Pancreas (tissue), 10 donors: ENCODE measurements at regions not wholly inside any gene's neighbourhood (a gene's known extent, or its start where the extent isn't known, plus 50 kb on each side); places are given as distances from the start of the nearest gene placed in this dataset.

Experiments
- ATAC-seq, 4 donors: fragments of 200-7000 bp; cut with Tn5 transposase; one replicate each; pipeline versions ENCODE4 v1.8.0 to v1.9.1; 2020; ENCODE audit warnings: mild to moderate bottlenecking in 4 of 4, moderate library complexity in 4 of 4
- DNase-seq, 6 donors: peaks; one replicate each; pipeline ENCODE4 v3.0.0-alpha.2; 2020
- FAIRE-seq: peaks from 2 replicates; lab custom pipeline; 2012; peaks lifted over from hg19 to GRCh38; lab: Jason Lieb, UNC
- H3K27ac ChIP-seq, 4 donors: fragments of 200-600 bp; sonication (generic); 1 replicate in 3 of 4; 2 replicates in 1 of 4; pipeline versions ENCODE4 v1.5.0 to v1.8.0; 2020
- H3K27me3 ChIP-seq, 4 donors: fragments of 200-600 bp; one replicate each; pipeline ENCODE4 v1.8.0; 2021
- H3K36me3 ChIP-seq, 3 donors: fragments of 200-600 bp; sonication (generic) in 1 of 3; one replicate each; pipeline versions ENCODE4 v1.5.0 to v1.8.0; 2020 to 2021
- H3K4me1 ChIP-seq, 3 donors: fragments of 200-600 bp; one replicate each; pipeline ENCODE4 v1.8.0; 2021
- H3K4me3 ChIP-seq, 4 donors: fragments of 200-600 bp; sonication (generic) in 2 of 4; one replicate each; pipeline versions ENCODE4 v1.5.0 to v1.8.0; 2020 to 2021
- H3K9me3 ChIP-seq, 4 donors: fragments of 200-600 bp; one replicate each; pipeline ENCODE4 v1.8.0; 2021
- WGBS, 2 donors: extraction: QIAGEN DNeasy Blood & Tissue Kit; methylation state at CpG; one replicate each; pipeline ENCODE4 v1.1.7; 2013; 5-methylcytosine and 5-hydroxymethylcytosine counted together
- intact Hi-C, 3 donors: fragments of 100-400 bp; cut with DNase I; formaldehyde crosslinking; loops; one replicate each; pipeline versions ENCODE4 v1.11.1 to v1.14.2; 2022
- TF ChIP-seq, protein P1 (sequence below), 4 donors: fragments of 200-600 bp; sonication (generic) in 3 of 4; IDR thresholded peaks; one replicate each; pipeline versions ENCODE4 v1.5.0 to v1.8.0; 2021; ENCODE audit warnings: antibody characterized with exemption in 4 of 4
- donor health status: healthy with polysubstance abuse.
- donor health status: DM: no; HTN: no; CAD: no; lungs with moderate emphysema.
- donor health status: DM: no; HTN: no; CAD: no.
- donor health status: control.
- donor health status: control.
- donor health status: Bipolar disorder and iron deficiency.
- donor health status: DM: yes; HTN: yes; CAD: no.
- donor health status: DM: no; HTN: no; CAD: no.
- donor health status: DM: no; HTN: no; CAD: no.
- donor health status: DM: yes; HTN: yes; CAD: no.

DNA sequence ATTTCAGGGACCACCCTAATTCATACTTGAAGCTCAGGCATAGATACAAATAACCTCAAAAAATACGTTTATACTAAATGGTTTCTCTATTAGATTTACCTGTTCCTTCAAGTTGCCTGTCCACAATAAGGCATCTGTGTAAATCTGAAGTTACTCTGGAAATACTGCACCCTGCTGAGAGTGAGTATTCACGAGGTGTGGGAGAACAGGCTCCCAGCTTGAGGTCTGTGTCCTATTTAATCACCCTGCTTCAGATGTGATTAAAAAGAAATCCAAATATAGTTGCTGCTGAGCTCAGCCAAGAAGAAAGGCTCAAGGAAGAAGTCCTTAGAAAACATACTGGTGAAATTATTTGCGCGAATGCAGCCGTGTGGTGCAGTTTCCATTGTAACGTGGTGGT lies 136.8 kb downstream of the KLF6 start:
- WGBS, 2 donors, result 61 to 62% methylated on average over 6 of the region's 6 CpGs
- TF ChIP-seq, protein P1, sequence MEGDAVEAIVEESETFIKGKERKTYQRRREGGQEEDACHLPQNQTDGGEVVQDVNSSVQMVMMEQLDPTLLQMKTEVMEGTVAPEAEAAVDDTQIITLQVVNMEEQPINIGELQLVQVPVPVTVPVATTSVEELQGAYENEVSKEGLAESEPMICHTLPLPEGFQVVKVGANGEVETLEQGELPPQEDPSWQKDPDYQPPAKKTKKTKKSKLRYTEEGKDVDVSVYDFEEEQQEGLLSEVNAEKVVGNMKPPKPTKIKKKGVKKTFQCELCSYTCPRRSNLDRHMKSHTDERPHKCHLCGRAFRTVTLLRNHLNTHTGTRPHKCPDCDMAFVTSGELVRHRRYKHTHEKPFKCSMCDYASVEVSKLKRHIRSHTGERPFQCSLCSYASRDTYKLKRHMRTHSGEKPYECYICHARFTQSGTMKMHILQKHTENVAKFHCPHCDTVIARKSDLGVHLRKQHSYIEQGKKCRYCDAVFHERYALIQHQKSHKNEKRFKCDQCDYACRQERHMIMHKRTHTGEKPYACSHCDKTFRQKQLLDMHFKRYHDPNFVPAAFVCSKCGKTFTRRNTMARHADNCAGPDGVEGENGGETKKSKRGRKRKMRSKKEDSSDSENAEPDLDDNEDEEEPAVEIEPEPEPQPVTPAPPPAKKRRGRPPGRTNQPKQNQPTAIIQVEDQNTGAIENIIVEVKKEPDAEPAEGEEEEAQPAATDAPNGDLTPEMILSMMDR (IDR thresholded peaks at IDR 0.05), result no peak
- H3K4me1 ChIP-seq, result no peaks in the 10 kb centered on the region
- no peaks in the 10 kb centered on the region for H3K27me3 ChIP-seq
- no peak for FAIRE-seq
- H3K36me3 ChIP-seq, result no peaks in the 10 kb centered on the region
- ATAC-seq, result no peak
- no peak for DNase-seq
- no peak overlapping the region for H3K27ac ChIP-seq
- H3K9me3 ChIP-seq, result no peaks in the 10 kb centered on the region
- no peak overlapping the region for H3K4me3 ChIP-seq
- intact Hi-C loops, result no loop called here

DNA sequence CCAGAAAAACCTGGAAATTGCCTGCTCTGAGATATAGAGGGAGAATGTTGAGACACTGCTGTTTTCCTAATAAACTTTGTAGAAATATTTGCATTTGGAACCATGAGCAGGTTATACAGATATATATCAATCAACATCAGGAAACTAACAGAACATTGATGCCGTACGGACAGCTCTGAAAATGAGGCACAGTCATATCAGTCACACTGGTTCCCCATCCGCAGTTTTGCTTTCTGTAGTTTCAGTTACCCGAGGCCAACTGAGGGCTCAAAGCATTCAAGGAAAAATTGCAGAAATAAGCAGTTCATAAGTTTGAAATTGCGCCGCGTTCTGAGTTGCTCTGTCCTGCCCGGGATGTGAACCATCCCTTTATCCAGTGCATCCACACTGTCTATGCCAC lies 137.9 kb downstream of the KLF6 start:
- Histone ChIP-seq H3K27ac (no peak overlapping the region), H3K9me3 (no peaks in the 10 kb centered on the region), H3K27me3 (no peaks in the 10 kb centered on the region), H3K4me3 (no peak overlapping the region), H3K4me1 (no peaks in the 10 kb centered on the region), H3K36me3 (no peaks in the 10 kb centered on the region)
- TF ChIP-seq, protein P1 (IDR thresholded peaks at IDR 0.05), result no peak
- intact Hi-C loops, result no loop called here
- WGBS, 2 donors, result 75 to 82% methylated on average over 8 of the region's 8 CpGs
- DNase-seq (no peak), FAIRE-seq (no peak), ATAC-seq (no peak)

DNA sequence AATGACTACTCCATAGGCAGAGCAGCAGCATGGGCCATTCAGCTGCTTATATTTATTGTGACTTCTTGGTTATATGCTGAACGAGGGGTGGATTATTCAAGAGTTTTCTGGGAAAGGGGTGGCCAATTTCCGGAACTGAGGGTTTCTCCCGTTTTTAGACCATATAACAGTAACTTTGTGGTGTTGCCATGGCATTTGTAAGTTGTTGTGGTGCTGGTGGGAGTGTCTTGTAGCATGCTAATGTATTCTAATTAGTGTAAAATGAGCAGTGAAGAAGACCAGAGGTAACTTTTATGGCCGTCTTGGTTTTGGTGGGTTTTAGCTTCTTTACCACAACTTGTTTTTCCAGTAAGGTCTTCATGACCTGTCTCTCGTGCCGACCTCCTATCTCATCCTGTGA lies 139.6 kb downstream of the KLF6 start:
- no peaks in the 10 kb centered on the region for H3K36me3 ChIP-seq
- no peak for DNase-seq
- H3K4me1 ChIP-seq, result no peaks in the 10 kb centered on the region
- no peak for FAIRE-seq
- 66 to 78% methylated on average over 6 of the region's 6 CpGs for WGBS, 2 donors
- H3K4me3 ChIP-seq, result no peak overlapping the region
- intact Hi-C loops, result no loop called here
- ATAC-seq, result no peak
- no peaks in the 10 kb centered on the region for H3K27me3 ChIP-seq
- no peaks in the 10 kb centered on the region for H3K9me3 ChIP-seq
- TF ChIP-seq, protein P1 (IDR thresholded peaks at IDR 0.05), result no peak
- no peak overlapping the region for H3K27ac ChIP-seq

DNA sequence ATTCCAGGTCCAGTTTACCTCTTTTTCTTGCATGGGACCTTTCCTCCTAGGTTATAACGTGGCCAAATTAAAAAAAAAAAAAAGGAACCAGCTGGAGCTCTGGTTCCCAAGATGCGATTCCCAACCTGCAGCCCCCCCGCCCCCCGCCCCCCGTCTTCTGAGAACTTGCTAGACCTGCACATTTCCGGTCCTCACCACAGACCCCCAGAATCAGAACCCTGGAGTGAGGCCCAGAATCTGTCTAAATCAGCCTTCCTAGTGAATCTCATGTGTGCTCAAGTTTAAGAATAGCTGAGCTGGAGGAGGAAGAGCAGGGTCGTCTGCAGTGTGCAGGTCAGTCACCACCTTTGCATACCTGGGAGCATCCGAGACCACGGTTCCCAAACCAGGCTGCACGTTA lies 144.2 kb downstream of the KLF6 start:
- DNase-seq (no peak), FAIRE-seq (no peak)
- intact Hi-C loops, result no loop called here

DNA sequence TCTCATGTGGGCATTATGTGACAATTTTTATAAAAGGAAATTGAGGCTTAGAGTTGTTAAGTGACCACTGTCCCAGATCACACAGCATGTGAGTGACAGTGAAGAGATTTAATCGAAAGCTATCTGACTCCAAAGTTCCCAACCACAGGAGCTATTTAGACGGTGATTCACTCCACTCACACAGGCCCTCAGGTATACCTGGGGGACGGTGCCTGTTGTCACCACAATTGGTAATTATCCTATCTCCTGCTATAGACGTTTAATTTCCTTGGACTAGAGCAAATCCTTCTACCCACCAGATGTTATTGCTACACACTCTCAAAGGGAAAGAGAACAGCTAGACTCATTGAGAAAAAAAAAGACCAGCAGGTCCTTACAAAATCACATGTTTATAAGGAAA lies 145.5 kb downstream of the KLF6 start:
- Histone ChIP-seq H3K27ac (no peak overlapping the region), H3K27me3 (no peaks in the 10 kb centered on the region), H3K4me1 (no peaks in the 10 kb centered on the region), H3K36me3 (no peaks in the 10 kb centered on the region), H3K9me3 (no peaks in the 10 kb centered on the region), H3K4me3 (no peak overlapping the region)
- FAIRE-seq, result no peak
- DNase-seq, result no peak
- TF ChIP-seq, protein P1 (IDR thresholded peaks at IDR 0.05), result no peak
- intact Hi-C loops, result no loop called here
- WGBS, 2 donors, result 60 to 74% methylated on average over 4 of the region's 4 CpGs
- no peak for ATAC-seq

More for the DNA sequence above, 144.2 kb downstream of the KLF6 start:
- Histone ChIP-seq H3K4me1 (no peaks in the 10 kb centered on the region), H3K27ac (no peak overlapping the region), H3K36me3 (no peaks in the 10 kb centered on the region), H3K9me3 (no peaks in the 10 kb centered on the region), H3K27me3 (no peaks in the 10 kb centered on the region), H3K4me3 (no peak overlapping the region)
- ATAC-seq, result peak in 1 of 4 donors; percentile 28
- WGBS, 2 donors, result 60 to 64% methylated on average over 10 of the region's 10 CpGs
- TF ChIP-seq, protein P1 (IDR thresholded peaks at IDR 0.05), result no peak
